Embryonic facial prominence (tissue), 1 donor: ENCODE measurements at regions not wholly inside any gene's neighbourhood (a gene's known extent, or its start where the extent isn't known, plus 50 kb on each side); places are given as distances from the start of the nearest gene placed in this dataset.
"Not testable (repeated sequence)": the region's sequence is repeated elsewhere in the genome, so short reads cannot be mapped to it uniquely, and the experiment has no call there.

Source experiments
- DNase-seq: peaks from one replicate; pipeline ENCODE4 v3.0.0-alpha.2; 2016; ENCODE audit errors: extremely low spot score

- DNase-seq, result no peak
Measured at GRCh38 chr5:29170599-29170998, 2022.9 kb upstream of the CDH6 start.

GRCh38 chr5:29169886-29170285, 2023.6 kb upstream of the CDH6 start:
- DNase-seq, result no peak

- DNase-seq, result no peak
Measured at GRCh38 chr5:29162297-29162696, 2031.2 kb upstream of the CDH6 start.

DNA sequence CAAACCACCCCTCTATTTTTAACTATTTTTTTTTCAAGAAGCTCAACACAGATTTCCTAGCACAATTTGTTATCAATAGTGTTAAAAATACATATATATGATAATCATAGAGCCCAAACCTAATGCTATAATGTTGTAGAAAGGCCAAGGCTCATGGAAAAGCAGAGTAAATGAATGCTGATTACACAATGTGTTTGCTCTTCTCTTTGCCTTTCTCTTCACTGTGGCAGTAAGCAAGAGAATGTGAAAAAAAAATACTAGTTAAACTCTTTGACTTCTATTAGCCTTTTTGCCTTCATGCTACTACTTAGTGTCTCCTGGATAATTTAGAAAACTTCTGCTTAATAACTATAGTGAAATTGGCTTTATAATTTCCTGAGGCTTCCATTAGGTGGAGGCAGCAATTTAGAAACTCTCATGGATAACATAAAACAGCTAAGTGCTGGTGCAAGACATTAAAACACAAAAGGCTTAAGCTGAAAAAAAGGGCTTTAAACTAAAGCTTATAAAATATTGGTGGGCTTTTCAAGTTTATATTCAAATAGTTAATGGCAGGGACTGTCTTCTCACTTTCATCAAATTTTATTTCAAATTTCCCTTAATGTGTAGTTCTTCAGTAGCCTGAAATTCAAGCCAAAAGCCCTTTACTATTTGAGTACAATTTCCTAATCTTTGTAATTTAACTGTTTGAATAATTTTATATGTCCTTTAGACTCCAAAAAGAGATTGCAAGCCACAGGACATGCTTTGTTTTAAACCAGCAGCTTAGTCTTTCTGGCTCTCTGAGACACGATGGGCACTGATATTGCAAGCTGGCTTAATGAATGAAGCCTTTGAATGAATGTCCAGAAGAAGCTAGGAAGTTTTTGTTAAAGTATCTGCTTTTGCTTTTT, 2031.8 kb upstream of the CDH6 start:
- no peak for DNase-seq

- DNase-seq, result no peak
Measured at GRCh38 chr5:29157975-29158374, 2035.5 kb upstream of the CDH6 start.

GRCh38 chr5:29150840-29151239, 2042.6 kb upstream of the CDH6 start:
- no peak for DNase-seq

DNA sequence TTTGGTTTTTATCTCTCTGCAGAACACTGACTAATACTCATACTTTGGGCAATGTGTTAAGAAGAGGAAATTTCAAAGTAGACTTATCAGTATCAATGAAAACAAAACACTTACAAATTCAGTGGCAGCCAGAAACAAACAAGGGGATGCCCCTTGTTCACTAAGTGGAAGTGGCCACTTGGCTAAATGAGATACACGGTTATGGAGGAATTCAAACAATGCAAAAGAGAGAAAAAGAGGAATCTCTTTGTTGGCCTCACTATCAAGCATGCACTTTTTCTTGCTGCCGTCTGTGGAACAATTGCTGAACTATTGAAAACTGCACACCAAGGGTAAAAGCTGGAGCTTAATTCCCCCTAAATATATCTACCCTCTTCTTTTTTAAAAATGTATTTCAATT, 2044.9 kb upstream of the CDH6 start:
- no peak for DNase-seq

- no peak for DNase-seq
Measured at GRCh38 chr5:29148073-29148472, 2045.4 kb upstream of the CDH6 start.

DNA sequence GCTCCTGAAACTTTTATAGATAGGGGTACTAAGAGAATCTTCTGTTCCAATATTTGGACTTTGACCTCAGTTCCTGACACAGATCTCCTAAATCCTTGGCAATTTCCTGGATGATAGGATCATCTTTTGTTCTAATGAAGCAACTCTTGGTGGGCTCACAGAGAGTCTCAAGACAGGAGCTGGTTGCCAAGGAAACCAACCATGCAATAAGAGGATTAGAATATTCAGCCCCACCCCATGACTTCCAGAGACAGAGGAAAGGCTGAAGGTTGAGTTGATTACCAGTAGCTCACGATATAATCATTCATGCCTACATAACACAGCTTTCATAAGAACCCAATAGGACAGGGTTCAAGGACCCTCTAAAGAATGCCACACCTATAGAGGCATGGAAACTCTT, 2050.2 kb upstream of the CDH6 start:
- DNase-seq, result no peak

DNA sequence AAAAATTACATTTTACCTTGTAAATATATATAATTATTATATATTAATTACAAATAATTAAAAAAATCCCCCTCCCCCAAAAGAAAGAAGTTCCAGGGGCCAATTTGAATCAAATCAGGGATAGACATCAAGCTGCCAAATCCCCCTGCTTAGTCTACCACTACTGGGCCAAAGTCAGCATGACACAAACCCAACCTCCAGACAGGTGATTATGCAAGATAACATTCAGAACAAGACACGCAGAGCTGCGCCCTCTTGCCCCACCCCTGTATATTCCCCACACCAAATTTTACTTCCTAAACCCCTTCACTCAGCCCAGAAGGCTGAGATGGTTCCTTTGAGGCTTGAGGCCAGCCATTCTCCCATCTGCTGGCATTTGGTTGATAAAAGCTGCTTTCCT, 2059.1 kb upstream of the CDH6 start:
- no peak for DNase-seq

- no peak for DNase-seq
Measured at GRCh38 chr5:29131285-29131684, 2062.2 kb upstream of the CDH6 start.

DNA sequence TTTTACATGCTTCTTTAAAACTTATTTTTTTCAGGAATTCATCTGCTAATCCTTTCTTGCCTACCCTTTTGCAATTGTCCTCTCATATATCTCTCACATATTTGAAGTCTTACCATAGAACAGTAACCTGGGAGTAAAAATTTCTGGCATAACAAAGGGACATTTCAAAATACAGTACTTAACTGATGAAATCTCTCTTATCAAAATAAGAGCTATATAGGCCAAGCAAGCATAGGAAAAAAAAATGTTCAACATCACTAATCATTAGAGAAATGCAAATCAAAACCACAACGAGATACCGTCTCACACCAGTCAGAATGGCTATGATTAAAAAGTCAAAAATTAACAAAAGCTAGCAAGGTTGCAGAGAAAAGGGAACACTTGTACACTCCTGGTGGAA, 2062.7 kb upstream of the CDH6 start:
- no peak for DNase-seq

DNA sequence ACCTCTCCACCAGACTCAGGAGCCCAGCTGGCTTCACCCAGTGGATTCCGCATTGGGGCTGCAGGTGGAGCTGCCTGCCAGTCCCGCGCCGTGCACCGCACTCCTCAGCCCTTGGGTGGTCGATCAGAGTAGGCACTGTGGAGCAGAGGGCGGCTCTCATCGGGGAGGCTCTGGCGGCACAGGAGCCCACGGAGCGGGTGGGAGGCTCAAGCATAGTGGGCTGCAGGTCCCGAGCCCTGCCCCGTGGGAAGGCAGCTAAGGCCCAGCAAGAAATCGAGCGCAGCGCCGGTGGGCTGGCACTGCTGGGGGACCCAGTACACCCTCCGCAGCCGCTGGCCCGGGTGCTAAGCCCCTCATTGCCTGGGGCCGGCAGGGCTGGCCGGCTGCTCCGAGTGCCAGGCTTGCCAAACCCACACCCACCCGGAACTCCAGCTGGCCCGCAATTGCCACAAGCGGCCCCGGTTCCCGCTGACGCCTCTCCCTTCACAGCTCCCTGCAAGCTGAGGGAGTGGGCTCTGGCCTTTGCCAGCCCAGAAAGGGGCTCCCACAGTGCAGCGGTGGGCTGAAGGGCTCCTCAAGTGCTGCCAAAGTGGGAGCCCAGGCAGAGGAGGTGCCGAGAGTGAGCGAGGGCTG, 2065.8 kb upstream of the CDH6 start:
- DNase-seq, result not testable (repeated sequence)

DNA sequence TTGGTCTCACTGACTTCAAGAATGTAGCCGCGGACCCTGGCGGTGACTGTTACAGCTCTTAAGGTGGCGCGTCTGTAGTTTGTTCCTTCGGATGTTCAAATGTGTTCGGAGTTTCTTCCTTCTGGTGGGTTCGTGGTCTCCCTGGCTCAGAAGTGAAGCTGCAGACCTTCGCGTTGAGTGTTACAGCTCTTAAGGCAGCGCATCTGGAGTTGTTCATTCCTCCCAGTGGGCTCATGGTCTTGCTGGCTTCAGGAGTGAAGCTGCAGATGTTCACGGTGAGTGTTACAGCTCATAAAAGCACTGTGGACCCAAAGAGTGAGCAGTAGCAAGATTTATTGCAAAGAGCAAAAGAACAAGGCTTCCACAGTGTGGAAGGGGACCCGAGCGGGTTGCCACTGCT, 2067.0 kb upstream of the CDH6 start:
- DNase-seq, result not testable (repeated sequence)

- no peak for DNase-seq
Measured at GRCh38 chr5:29122306-29122705, 2071.2 kb upstream of the CDH6 start.

- DNase-seq, result no peak
Measured at GRCh38 chr5:29114331-29114768, 2076.0 kb upstream of the CDH9 start.

DNA sequence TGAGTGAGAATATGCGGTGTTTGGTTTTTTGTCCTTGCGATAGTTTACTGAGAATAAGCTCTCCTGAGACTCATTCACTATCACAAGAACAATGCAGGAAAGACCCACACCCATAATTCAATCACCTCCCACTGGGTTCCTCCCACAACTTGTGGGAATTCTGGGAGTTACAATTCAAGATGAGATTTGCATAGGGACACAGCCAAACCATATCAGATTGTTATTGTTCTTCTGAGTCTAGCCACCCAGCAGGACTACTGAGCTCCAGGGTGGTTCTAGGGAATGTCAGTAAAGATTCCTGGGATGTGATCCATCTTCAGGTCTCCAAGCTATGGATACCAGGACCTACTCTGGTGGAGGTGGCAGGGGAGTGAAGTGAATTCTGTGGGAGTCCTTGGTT, 2075.1 kb upstream of the CDH9 start:
- DNase-seq, result no peak

GRCh38 chr5:29099585-29099984, 2061.2 kb upstream of the CDH9 start:
- no peak for DNase-seq

GRCh38 chr5:29089591-29090130, 2051.3 kb upstream of the CDH9 start:
- DNase-seq, result no peak

DNA sequence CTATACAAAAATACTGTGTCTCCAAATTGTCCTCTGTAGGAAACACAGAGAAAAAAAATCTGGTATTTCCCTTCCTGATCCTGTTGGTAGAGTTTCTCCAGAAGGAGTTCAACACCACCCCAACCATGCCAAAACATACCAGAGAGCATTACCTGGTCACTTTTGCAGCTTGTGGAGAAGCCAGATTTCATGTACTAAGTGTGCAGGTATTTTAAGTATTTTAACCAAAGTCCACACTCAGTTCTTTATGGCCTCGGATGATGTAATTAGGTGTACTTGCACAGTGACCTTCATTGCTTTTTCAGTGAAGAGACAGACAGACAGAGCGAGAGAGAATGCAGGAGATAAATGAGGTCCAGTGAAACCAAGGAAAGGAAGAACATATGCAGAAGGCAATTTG, 2046.8 kb upstream of the CDH9 start:
- no peak for DNase-seq

DNA sequence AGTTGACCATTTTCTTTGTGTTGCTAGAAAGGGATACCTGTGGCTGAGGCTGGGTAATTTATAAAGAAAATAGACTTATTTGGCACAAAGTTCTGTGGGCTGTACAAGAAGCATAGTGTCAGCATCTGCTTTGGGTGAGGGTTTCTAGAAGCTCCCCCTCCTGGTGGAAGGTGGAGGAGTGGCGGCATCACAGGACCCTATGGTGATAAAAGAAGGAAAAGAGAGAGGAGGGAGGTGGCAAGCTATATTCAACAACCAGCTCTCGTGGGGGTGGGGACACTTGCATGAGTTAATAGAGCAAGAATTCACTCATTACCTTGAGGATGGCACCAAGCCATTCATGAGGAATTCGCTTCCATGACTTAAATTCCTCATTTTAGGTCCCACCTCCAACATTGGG, 2041.4 kb upstream of the CDH9 start:
- no peak for DNase-seq

GRCh38 chr5:29077451-29077850, 2039.1 kb upstream of the CDH9 start:
- no peak for DNase-seq

DNA sequence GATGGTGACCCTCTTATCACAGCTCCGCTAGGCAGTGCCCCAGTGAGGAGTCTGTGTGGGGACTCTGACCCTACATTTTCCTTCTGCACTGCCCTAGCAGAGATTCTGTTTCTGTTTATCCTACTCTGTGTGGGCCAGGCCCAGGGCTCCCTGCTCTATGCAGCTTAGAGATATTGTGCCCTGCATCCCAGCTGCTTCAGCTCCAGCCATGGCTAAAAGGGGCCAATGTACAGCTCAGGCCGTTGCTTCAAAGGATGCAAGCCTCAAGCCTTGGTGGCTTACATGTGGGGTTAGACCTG, 2030.7 kb upstream of the CDH9 start:
- DNase-seq, result no peak
